ENCODE measurements at regions not wholly inside any gene's neighbourhood (a gene's known extent, or its start where the extent isn't known, plus 50 kb on each side); places are given as distances from the start of the nearest gene placed in this dataset.

DNA sequence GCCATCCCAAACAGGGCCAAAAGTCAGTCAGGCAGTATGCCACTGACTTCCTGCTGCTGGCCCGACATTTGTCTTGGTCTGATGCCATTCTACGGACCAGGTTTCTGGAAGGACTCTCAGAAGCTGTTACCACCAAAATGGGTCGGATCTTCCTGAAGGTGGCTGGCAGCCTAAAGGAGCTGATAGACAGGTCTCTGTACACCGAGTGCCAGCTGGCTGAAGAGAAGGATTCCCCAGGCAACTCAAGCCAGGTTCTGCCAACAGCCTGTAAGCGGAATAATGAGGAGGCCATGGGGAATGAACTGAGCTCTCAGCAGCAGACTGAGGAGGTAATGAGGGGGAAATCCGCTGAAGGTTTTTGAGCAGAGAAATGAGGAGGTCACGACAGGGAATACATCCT, 95.7 kb downstream of the RTL9 start (continued):
- TF ChIP-seq, protein P1, sequence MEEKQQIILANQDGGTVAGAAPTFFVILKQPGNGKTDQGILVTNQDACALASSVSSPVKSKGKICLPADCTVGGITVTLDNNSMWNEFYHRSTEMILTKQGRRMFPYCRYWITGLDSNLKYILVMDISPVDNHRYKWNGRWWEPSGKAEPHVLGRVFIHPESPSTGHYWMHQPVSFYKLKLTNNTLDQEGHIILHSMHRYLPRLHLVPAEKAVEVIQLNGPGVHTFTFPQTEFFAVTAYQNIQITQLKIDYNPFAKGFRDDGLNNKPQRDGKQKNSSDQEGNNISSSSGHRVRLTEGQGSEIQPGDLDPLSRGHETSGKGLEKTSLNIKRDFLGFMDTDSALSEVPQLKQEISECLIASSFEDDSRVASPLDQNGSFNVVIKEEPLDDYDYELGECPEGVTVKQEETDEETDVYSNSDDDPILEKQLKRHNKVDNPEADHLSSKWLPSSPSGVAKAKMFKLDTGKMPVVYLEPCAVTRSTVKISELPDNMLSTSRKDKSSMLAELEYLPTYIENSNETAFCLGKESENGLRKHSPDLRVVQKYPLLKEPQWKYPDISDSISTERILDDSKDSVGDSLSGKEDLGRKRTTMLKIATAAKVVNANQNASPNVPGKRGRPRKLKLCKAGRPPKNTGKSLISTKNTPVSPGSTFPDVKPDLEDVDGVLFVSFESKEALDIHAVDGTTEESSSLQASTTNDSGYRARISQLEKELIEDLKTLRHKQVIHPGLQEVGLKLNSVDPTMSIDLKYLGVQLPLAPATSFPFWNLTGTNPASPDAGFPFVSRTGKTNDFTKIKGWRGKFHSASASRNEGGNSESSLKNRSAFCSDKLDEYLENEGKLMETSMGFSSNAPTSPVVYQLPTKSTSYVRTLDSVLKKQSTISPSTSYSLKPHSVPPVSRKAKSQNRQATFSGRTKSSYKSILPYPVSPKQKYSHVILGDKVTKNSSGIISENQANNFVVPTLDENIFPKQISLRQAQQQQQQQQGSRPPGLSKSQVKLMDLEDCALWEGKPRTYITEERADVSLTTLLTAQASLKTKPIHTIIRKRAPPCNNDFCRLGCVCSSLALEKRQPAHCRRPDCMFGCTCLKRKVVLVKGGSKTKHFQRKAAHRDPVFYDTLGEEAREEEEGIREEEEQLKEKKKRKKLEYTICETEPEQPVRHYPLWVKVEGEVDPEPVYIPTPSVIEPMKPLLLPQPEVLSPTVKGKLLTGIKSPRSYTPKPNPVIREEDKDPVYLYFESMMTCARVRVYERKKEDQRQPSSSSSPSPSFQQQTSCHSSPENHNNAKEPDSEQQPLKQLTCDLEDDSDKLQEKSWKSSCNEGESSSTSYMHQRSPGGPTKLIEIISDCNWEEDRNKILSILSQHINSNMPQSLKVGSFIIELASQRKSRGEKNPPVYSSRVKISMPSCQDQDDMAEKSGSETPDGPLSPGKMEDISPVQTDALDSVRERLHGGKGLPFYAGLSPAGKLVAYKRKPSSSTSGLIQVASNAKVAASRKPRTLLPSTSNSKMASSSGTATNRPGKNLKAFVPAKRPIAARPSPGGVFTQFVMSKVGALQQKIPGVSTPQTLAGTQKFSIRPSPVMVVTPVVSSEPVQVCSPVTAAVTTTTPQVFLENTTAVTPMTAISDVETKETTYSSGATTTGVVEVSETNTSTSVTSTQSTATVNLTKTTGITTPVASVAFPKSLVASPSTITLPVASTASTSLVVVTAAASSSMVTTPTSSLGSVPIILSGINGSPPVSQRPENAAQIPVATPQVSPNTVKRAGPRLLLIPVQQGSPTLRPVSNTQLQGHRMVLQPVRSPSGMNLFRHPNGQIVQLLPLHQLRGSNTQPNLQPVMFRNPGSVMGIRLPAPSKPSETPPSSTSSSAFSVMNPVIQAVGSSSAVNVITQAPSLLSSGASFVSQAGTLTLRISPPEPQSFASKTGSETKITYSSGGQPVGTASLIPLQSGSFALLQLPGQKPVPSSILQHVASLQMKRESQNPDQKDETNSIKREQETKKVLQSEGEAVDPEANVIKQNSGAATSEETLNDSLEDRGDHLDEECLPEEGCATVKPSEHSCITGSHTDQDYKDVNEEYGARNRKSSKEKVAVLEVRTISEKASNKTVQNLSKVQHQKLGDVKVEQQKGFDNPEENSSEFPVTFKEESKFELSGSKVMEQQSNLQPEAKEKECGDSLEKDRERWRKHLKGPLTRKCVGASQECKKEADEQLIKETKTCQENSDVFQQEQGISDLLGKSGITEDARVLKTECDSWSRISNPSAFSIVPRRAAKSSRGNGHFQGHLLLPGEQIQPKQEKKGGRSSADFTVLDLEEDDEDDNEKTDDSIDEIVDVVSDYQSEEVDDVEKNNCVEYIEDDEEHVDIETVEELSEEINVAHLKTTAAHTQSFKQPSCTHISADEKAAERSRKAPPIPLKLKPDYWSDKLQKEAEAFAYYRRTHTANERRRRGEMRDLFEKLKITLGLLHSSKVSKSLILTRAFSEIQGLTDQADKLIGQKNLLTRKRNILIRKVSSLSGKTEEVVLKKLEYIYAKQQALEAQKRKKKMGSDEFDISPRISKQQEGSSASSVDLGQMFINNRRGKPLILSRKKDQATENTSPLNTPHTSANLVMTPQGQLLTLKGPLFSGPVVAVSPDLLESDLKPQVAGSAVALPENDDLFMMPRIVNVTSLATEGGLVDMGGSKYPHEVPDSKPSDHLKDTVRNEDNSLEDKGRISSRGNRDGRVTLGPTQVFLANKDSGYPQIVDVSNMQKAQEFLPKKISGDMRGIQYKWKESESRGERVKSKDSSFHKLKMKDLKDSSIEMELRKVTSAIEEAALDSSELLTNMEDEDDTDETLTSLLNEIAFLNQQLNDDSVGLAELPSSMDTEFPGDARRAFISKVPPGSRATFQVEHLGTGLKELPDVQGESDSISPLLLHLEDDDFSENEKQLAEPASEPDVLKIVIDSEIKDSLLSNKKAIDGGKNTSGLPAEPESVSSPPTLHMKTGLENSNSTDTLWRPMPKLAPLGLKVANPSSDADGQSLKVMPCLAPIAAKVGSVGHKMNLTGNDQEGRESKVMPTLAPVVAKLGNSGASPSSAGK (IDR thresholded peaks at IDR 0.05), result no peak
- TF ChIP-seq, protein P2, sequence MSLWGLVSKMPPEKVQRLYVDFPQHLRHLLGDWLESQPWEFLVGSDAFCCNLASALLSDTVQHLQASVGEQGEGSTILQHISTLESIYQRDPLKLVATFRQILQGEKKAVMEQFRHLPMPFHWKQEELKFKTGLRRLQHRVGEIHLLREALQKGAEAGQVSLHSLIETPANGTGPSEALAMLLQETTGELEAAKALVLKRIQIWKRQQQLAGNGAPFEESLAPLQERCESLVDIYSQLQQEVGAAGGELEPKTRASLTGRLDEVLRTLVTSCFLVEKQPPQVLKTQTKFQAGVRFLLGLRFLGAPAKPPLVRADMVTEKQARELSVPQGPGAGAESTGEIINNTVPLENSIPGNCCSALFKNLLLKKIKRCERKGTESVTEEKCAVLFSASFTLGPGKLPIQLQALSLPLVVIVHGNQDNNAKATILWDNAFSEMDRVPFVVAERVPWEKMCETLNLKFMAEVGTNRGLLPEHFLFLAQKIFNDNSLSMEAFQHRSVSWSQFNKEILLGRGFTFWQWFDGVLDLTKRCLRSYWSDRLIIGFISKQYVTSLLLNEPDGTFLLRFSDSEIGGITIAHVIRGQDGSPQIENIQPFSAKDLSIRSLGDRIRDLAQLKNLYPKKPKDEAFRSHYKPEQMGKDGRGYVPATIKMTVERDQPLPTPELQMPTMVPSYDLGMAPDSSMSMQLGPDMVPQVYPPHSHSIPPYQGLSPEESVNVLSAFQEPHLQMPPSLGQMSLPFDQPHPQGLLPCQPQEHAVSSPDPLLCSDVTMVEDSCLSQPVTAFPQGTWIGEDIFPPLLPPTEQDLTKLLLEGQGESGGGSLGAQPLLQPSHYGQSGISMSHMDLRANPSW (CRISPR knock-in tag; IDR thresholded peaks at IDR 0.05), result no peak
- no peak for TF ChIP-seq PHB (CRISPR knock-in tag; IDR thresholded peaks at IDR 0.05)
